ENCODE measurements at regions not wholly inside any gene's neighbourhood (a gene's known extent, or its start where the extent isn't known, plus 50 kb on each side); places are given as distances from the start of the nearest gene placed in this dataset.

- Histone ChIP-seq H3K4me2 (no peak overlapping the region), H2AFZ (no peak overlapping the region), H3K27ac (no peak overlapping the region), H3K9me2 (replicated peaks; ENCODE audit: insufficient read depth) (no peaks in the 10 kb centered on the region), H3K4me1 (ENCODE audit: insufficient read depth) (no peaks in the 10 kb centered on the region), H3K9me3 (ENCODE audit: low read depth) (no peaks in the 10 kb centered on the region), H3K79me2 (no peaks in the 10 kb centered on the region), H4K20me1 (ENCODE audit: insufficient read depth, poor library complexity, severe bottlenecking) (no peaks in the 10 kb centered on the region), H3K36me3 (replicated peaks; ENCODE audit: insufficient read depth, low read depth) (no peaks in the 10 kb centered on the region), H3K4me3 (no peak overlapping the region), H3K27me3 (no peaks in the 10 kb centered on the region)
- no peak for TF ChIP-seq CTCF (IDR thresholded peaks at IDR 0.05; ENCODE audit: poor library complexity)
- TF ChIP-seq EZH2 (IDR thresholded peaks at IDR 0.05; ENCODE audit: borderline replicate concordance): no peak
- no peak for TF ChIP-seq EZH2phosphoT487 (IDR thresholded peaks at IDR 0.05; ENCODE audit: low read depth, severe bottlenecking, unreplicated experiment)
- no peak for DNase-seq (ENCODE audit: low spot score)
- WGBS (ENCODE audit: low lambda C conversion rate, missing lambda C conversion rate): 90% methylated on average over 5 of the region's 5 CpGs
Observed at GRCh38 chr10:22791665-22792064, 77.3 kb upstream of the PIP4K2A start.

GRCh38 chr10:22784668-22785067 lies 70.3 kb upstream of the PIP4K2A start:
- Histone ChIP-seq H3K9me2 (replicated peaks; ENCODE audit: insufficient read depth) (no peaks in the 10 kb centered on the region), H3K4me2 (no peak overlapping the region), H3K4me3 (no peak overlapping the region), H3K4me1 (ENCODE audit: insufficient read depth) (no peaks in the 10 kb centered on the region), H3K27me3 (no peaks in the 10 kb centered on the region), H4K20me1 (ENCODE audit: insufficient read depth, poor library complexity, severe bottlenecking) (no peaks in the 10 kb centered on the region), H3K79me2 (no peaks in the 10 kb centered on the region), H3K9me3 (ENCODE audit: low read depth) (no peaks in the 10 kb centered on the region), H2AFZ (no peak overlapping the region), H3K27ac (no peak overlapping the region), H3K36me3 (replicated peaks; ENCODE audit: insufficient read depth, low read depth) (no peaks in the 10 kb centered on the region)
- no peak for DNase-seq (ENCODE audit: low spot score)
- 77% methylated on average over 1 of the region's 1 CpG for WGBS (ENCODE audit: low lambda C conversion rate, missing lambda C conversion rate)
- no peak for TF ChIP-seq EZH2 (IDR thresholded peaks at IDR 0.05; ENCODE audit: borderline replicate concordance)
- no peak for TF ChIP-seq EZH2phosphoT487 (IDR thresholded peaks at IDR 0.05; ENCODE audit: low read depth, severe bottlenecking, unreplicated experiment)
- no peak for TF ChIP-seq CTCF (IDR thresholded peaks at IDR 0.05; ENCODE audit: poor library complexity)

- Histone ChIP-seq H2AFZ (no peak overlapping the region), H3K36me3 (replicated peaks; ENCODE audit: insufficient read depth, low read depth) (no peaks in the 10 kb centered on the region), H3K4me1 (ENCODE audit: insufficient read depth) (no peaks in the 10 kb centered on the region), H4K20me1 (ENCODE audit: insufficient read depth, poor library complexity, severe bottlenecking) (no peaks in the 10 kb centered on the region), H3K4me3 (no peak overlapping the region), H3K79me2 (no peaks in the 10 kb centered on the region), H3K9me3 (ENCODE audit: low read depth) (no peaks in the 10 kb centered on the region), H3K4me2 (no peak overlapping the region), H3K9me2 (replicated peaks; ENCODE audit: insufficient read depth) (no peaks in the 10 kb centered on the region), H3K27ac (no peak overlapping the region), H3K27me3 (no peaks in the 10 kb centered on the region)
- DNase-seq (ENCODE audit: low spot score): no peak
- WGBS (ENCODE audit: low lambda C conversion rate, missing lambda C conversion rate): 89% methylated on average over 3 of the region's 3 CpGs
- TF ChIP-seq CTCF (IDR thresholded peaks at IDR 0.05; ENCODE audit: poor library complexity): no peak
- TF ChIP-seq EZH2phosphoT487 (IDR thresholded peaks at IDR 0.05; ENCODE audit: low read depth, severe bottlenecking, unreplicated experiment): no peak
- TF ChIP-seq EZH2 (IDR thresholded peaks at IDR 0.05; ENCODE audit: borderline replicate concordance): no peak
Observed at GRCh38 chr10:22783807-22784206, 69.4 kb upstream of the PIP4K2A start.

GRCh38 chr10:22780474-22780885 lies 66.1 kb upstream of the PIP4K2A start:
- Histone ChIP-seq H3K4me2 (no peak overlapping the region), H3K4me1 (ENCODE audit: insufficient read depth) (no peaks in the 10 kb centered on the region), H3K9me2 (replicated peaks; ENCODE audit: insufficient read depth) (no peaks in the 10 kb centered on the region), H4K20me1 (ENCODE audit: insufficient read depth, poor library complexity, severe bottlenecking) (no peaks in the 10 kb centered on the region), H3K36me3 (replicated peaks; ENCODE audit: insufficient read depth, low read depth) (no peaks in the 10 kb centered on the region), H3K27me3 (no peaks in the 10 kb centered on the region), H2AFZ (no peak overlapping the region), H3K4me3 (no peak overlapping the region), H3K9me3 (ENCODE audit: low read depth) (no peaks in the 10 kb centered on the region), H3K79me2 (no peaks in the 10 kb centered on the region), H3K27ac (no peak overlapping the region)
- 94% methylated on average over 5 of the region's 5 CpGs for WGBS (ENCODE audit: low lambda C conversion rate, missing lambda C conversion rate)
- DNase-seq (ENCODE audit: low spot score): no peak
- TF ChIP-seq EZH2phosphoT487 (IDR thresholded peaks at IDR 0.05; ENCODE audit: low read depth, severe bottlenecking, unreplicated experiment) (no peak), CTCF (IDR thresholded peaks at IDR 0.05; ENCODE audit: poor library complexity) (no peak), EZH2 (IDR thresholded peaks at IDR 0.05; ENCODE audit: borderline replicate concordance) (no peak)
